HEK293 (cell line): ENCODE measurements at regions not wholly inside any gene's neighbourhood (a gene's known extent, or its start where the extent isn't known, plus 50 kb on each side); places are given as distances from the start of the nearest gene placed in this dataset.

Experiments
- CTCF ChIA-PET: fragments of 350-600 bp; formaldehyde crosslinking; extraction: SDS; loops from one replicate; lab custom pipeline; 2021; ENCODE audit warnings: antibody characterized with exemption; lab: Yijun Ruan, JAX
- POLR2A ChIA-PET: fragments of 300-600 bp; formaldehyde crosslinking; extraction: SDS; loops from one replicate; lab custom pipeline; 2020; ENCODE audit warnings: antibody characterized with exemption, inconsistent platforms; lab: Yijun Ruan, JAX
- H3K27ac ChIP-seq: fragments of 200-500 bp; sonication (Bioruptor generic); 2 replicates; pipeline ENCODE4 v1.5.1; 2014; ENCODE audit warnings: low read depth, low read length, control low read depth, inconsistent platforms; ENCODE audit errors: extremely low read depth
- H3K36me3 ChIP-seq, 2 experiments: fragments of 200-500 bp in 1 of 2; sonication (Bioruptor generic) in 1 of 2; 1 replicate in 1 of 2; 2 replicates in 1 of 2; pipeline ENCODE4 v1.5.1; 2014 to 2017; ENCODE audit warnings: inconsistent platforms in 2 of 2, low read length in 2 of 2; ENCODE audit not compliant: control insufficient read depth in 2 of 2, insufficient read depth in 1 of 2
- H3K4me1 ChIP-seq: fragments of 200-500 bp; sonication (Bioruptor generic); 2 replicates; pipeline ENCODE4 v1.5.1; 2014; ENCODE audit warnings: mild to moderate bottlenecking, low read length, inconsistent platforms; ENCODE audit not compliant: control insufficient read depth, insufficient read depth
- H3K4me3 ChIP-seq: 2 replicates; pipeline ENCODE4 v1.5.1; 2011; ENCODE audit warnings: low read depth, mild to moderate bottlenecking, control low read depth, low read length, moderate library complexity
- H3K9me3 ChIP-seq: fragments of 200-500 bp; sonication (Bioruptor generic); 2 replicates; pipeline ENCODE4 v1.5.1; 2014; ENCODE audit warnings: low read depth, low read length, inconsistent platforms; ENCODE audit not compliant: control insufficient read depth, insufficient read depth
- ZFP69B ChIP-seq: fragments of 450-650 bp; formaldehyde crosslinking; IDR thresholded peaks from 2 replicates; pipeline ENCODE4 v1.5.1; 2016; ENCODE audit warnings: missing biosample characterization, missing genetic modification characterization
- ZNF10 ChIP-seq: fragments of 450-650 bp; formaldehyde crosslinking; IDR thresholded peaks from 2 replicates; pipeline ENCODE4 v1.5.1; 2017; ENCODE audit warnings: missing biosample characterization, missing genetic modification characterization
- ZNF138 ChIP-seq: fragments of 450-650 bp; formaldehyde crosslinking; IDR thresholded peaks from 2 replicates; pipeline ENCODE4 v1.5.1; 2016; ENCODE audit warnings: missing biosample characterization, missing genetic modification characterization, borderline replicate concordance
- ZNF146 ChIP-seq: fragments of 450-650 bp; formaldehyde crosslinking; IDR thresholded peaks from 2 replicates; pipeline ENCODE4 v1.5.1; 2016; ENCODE audit warnings: missing biosample characterization, missing genetic modification characterization
- ZNF211 ChIP-seq: fragments of 450-650 bp; formaldehyde crosslinking; IDR thresholded peaks from 2 replicates; pipeline ENCODE4 v1.5.1; 2016; ENCODE audit warnings: low read depth, missing biosample characterization, missing genetic modification characterization
- ZNF747 ChIP-seq: fragments of 450-650 bp; formaldehyde crosslinking; IDR thresholded peaks from 2 replicates; pipeline ENCODE4 v1.5.1; 2016; ENCODE audit warnings: missing biosample characterization, missing genetic modification characterization
- TF ChIP-seq, protein P1 (sequence below): fragments of 450-650 bp; formaldehyde crosslinking; IDR thresholded peaks from 2 replicates; pipeline ENCODE4 v1.5.1; 2016; ENCODE audit warnings: missing biosample characterization, missing genetic modification characterization
- TF ChIP-seq, protein P2 (sequence below): fragments of 450-650 bp; formaldehyde crosslinking; conservative IDR thresholded peaks from 2 replicates; pipeline ENCODE4 v1.5.1; 2016; ENCODE audit warnings: low read depth, missing biosample characterization, missing genetic modification characterization
- TF ChIP-seq, protein P3 (sequence below): fragments of 450-650 bp; formaldehyde crosslinking; IDR thresholded peaks from 2 replicates; pipeline ENCODE4; 2016; ENCODE audit warnings: missing biosample characterization, missing genetic modification characterization

DNA sequence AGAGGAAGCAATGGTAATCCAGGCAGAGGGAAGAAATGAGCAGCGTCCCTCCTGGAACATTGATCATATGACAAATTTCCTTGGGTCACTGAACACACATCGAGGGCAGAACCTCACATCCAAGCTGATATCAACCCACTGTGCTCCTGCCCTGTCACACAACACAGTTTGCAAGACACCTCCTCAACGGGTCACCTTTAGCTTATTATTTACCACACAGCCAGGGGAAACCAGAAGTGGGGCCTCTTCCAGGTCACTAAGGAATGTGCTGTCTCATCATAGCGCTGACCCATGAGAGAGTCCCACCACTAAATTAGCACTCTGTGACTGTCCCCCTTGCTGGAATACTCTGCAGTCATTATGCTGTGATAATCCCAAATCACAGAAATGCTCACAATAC is 69.7 kb upstream of the PPP1R3C start:
- H3K4me3 ChIP-seq = no peak overlapping the region
- H3K4me1 ChIP-seq = peaks cover 2% of the 10 kb centered on the region; the same call in 1 of the 2 replicates
- no peaks in the 10 kb centered on the region for H3K9me3 ChIP-seq
- H3K27ac ChIP-seq = no peak overlapping the region
- TF ChIP-seq ZNF211 (tag by site-specific recombination) = no peak
- POLR2A ChIA-PET = no interaction called here
- CTCF ChIA-PET = interaction anchor here (1.3 kb wide), 1 partner anchor 67 kb away, joined by 4 read pairs; no protein-coding TSS in a partner anchor
- H3K36me3 ChIP-seq = no peaks in the 10 kb centered on the region

DNA sequence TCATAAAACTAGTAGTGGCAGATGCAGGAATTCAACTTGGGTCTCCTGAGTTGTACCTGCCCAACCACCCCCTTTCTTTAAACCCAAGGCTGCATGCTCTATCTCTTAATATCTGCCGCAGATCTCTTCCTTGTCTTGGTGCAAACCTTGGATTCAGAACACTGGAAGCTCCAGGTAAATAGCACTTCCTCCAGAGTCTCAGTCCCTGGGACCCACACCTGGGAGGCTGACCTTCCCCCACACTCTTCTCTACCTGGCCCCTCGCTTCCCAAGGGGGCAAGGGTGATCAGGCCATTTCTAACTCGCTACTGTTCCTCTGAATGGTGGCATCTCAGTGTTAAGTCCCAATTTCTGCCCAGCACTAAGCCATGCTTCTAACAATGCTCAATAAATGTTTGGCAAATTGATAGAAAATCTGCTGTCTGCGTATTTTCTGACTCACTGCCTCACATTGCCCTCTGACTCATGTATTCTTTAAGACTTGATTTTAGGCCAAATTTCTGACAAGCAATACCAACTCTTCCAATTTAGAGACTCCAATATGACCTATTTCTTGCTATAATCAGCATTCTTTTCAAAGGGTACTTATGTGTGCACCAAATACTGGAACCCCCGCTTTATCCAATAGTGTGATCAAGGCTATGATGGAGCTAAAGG is 68.0 kb upstream of the PPP1R3C start:
- Histone ChIP-seq H3K9me3 (no peaks in the 10 kb centered on the region), H3K4me3 (no peak overlapping the region), H3K4me1 (no peaks in the 10 kb centered on the region), H3K27ac (no peak overlapping the region), H3K36me3 (no peaks in the 10 kb centered on the region)
- POLR2A ChIA-PET = no interaction called here
- CTCF ChIA-PET = interaction anchor here (0.8 kb wide), 1 partner anchor 12 kb away, joined by 5 read pairs; no protein-coding TSS in a partner anchor
- no peak for TF ChIP-seq ZNF10 (tag by site-specific recombination)
- TF ChIP-seq ZNF138 (tag by site-specific recombination) = no peak
- TF ChIP-seq, protein P1, sequence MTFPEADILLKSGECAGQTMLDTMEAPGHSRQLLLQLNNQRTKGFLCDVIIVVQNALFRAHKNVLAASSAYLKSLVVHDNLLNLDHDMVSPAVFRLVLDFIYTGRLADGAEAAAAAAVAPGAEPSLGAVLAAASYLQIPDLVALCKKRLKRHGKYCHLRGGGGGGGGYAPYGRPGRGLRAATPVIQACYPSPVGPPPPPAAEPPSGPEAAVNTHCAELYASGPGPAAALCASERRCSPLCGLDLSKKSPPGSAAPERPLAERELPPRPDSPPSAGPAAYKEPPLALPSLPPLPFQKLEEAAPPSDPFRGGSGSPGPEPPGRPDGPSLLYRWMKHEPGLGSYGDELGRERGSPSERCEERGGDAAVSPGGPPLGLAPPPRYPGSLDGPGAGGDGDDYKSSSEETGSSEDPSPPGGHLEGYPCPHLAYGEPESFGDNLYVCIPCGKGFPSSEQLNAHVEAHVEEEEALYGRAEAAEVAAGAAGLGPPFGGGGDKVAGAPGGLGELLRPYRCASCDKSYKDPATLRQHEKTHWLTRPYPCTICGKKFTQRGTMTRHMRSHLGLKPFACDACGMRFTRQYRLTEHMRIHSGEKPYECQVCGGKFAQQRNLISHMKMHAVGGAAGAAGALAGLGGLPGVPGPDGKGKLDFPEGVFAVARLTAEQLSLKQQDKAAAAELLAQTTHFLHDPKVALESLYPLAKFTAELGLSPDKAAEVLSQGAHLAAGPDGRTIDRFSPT (tag by site-specific recombination) = no peak
- TF ChIP-seq, protein P2, sequence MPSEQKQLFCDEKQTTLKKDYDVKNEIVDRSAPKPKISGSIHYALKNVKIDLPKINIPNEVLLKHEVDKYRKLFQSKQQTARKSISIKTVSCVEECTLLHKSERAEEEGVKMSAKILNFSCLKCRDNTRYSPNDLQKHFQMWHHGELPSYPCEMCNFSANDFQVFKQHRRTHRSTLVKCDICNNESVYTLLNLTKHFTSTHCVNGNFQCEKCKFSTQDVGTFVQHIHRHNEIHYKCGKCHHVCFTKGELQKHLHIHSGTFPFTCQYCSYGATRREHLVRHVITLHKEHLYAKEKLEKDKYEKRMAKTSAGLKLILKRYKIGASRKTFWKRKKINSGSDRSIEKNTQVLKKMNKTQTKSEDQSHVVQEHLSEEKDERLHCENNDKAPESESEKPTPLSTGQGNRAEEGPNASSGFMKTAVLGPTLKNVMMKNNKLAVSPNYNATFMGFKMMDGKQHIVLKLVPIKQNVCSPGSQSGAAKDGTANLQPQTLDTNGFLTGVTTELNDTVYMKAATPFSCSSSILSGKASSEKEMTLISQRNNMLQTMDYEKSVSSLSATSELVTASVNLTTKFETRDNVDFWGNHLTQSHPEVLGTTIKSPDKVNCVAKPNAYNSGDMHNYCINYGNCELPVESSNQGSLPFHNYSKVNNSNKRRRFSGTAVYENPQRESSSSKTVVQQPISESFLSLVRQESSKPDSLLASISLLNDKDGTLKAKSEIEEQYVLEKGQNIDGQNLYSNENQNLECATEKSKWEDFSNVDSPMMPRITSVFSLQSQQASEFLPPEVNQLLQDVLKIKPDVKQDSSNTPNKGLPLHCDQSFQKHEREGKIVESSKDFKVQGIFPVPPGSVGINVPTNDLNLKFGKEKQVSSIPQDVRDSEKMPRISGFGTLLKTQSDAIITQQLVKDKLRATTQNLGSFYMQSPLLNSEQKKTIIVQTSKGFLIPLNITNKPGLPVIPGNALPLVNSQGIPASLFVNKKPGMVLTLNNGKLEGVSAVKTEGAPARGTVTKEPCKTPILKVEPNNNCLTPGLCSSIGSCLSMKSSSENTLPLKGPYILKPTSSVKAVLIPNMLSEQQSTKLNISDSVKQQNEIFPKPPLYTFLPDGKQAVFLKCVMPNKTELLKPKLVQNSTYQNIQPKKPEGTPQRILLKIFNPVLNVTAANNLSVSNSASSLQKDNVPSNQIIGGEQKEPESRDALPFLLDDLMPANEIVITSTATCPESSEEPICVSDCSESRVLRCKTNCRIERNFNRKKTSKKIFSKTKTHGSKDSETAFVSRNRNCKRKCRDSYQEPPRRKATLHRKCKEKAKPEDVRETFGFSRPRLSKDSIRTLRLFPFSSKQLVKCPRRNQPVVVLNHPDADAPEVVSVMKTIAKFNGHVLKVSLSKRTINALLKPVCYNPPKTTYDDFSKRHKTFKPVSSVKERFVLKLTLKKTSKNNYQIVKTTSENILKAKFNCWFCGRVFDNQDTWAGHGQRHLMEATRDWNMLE (tag by site-specific recombination) = no peak
- no peak for TF ChIP-seq ZNF146 (tag by site-specific recombination)
- TF ChIP-seq, protein P3, sequence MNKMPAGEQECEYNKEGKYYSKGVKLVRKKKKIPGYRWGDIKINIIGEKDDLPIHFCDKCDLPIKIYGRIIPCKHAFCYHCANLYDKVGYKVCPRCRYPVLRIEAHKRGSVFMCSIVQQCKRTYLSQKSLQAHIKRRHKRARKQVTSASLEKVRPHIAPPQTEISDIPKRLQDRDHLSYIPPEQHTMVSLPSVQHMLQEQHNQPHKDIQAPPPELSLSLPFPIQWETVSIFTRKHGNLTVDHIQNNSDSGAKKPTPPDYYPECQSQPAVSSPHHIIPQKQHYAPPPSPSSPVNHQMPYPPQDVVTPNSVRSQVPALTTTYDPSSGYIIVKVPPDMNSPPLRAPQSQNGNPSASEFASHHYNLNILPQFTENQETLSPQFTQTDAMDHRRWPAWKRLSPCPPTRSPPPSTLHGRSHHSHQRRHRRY (tag by site-specific recombination) = no peak

DNA sequence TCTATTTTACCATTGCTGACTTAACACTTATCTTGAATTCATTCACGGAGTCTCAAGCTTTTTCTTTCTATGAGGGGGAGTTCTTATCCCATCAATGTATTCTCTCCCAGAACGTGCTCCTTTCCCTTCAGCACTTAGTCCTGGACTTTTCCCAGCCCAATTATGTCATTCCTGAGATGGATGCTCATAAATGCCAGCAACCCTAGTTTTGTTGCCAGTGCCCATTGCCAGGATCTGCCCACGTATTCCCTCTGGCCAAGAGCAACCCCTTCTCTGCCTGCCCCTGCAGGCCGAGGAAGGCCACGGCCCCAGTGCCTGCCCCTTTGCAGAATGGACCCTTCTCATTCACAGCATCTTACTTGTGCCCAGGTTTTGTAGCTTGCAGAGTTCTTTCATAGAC is 67.4 kb upstream of the PPP1R3C start:
- Histone ChIP-seq H3K27ac (no peak overlapping the region), H3K4me3 (no peak overlapping the region), H3K4me1 (no peaks in the 10 kb centered on the region), H3K9me3 (no peaks in the 10 kb centered on the region), H3K36me3 (no peaks in the 10 kb centered on the region)
- CTCF ChIA-PET = interaction anchor here (1.0 kb wide), 1 partner anchor 65 kb away, joined by 3 read pairs; no protein-coding TSS in a partner anchor
- POLR2A ChIA-PET = no interaction called here
- TF ChIP-seq ZFP69B (tag by site-specific recombination) (no peak), ZNF747 (tag by site-specific recombination) (no peak)
